Upper lobe of right lung (tissue), 1 donor: ENCODE measurements at regions not wholly inside any gene's neighbourhood (a gene's known extent, or its start where the extent isn't known, plus 50 kb on each side); places are given as distances from the start of the nearest gene placed in this dataset.

Experiments used
- ATAC-seq: fragments of 200-7000 bp; cut with Tn5 transposase; one replicate; pipeline ENCODE4 v1.9.1; 2020; ENCODE audit warnings: mild to moderate bottlenecking, moderate library complexity
- DNase-seq: peaks from one replicate; pipeline ENCODE4 v3.0.0-alpha.2; 2020
- H3K27ac ChIP-seq: fragments of 200-600 bp; one replicate; pipeline ENCODE4 v1.8.0; 2022
- H3K27me3 ChIP-seq: fragments of 200-600 bp; one replicate; pipeline ENCODE4 v1.8.0; 2022; ENCODE audit warnings: mild to moderate bottlenecking
- H3K36me3 ChIP-seq: fragments of 200-600 bp; one replicate; pipeline ENCODE4 v1.8.0; 2022
- H3K4me1 ChIP-seq: fragments of 200-600 bp; one replicate; pipeline ENCODE4 v1.8.0; 2022
- H3K4me3 ChIP-seq: fragments of 200-600 bp; one replicate; pipeline ENCODE4 v1.8.0; 2022; ENCODE audit warnings: mild to moderate bottlenecking
- H3K9me3 ChIP-seq: fragments of 200-600 bp; one replicate; pipeline ENCODE4 v1.8.0; 2022
- intact Hi-C: fragments of 100-400 bp; cut with DNase I; formaldehyde crosslinking; loops from one replicate; pipeline ENCODE4 v1.11.0; 2022
- TF ChIP-seq, protein P1 (sequence below): fragments of 200-600 bp; IDR thresholded peaks from one replicate; pipeline ENCODE4 v1.8.0; 2022; ENCODE audit warnings: antibody characterized with exemption
- donor health status: DM: no; HTN: yes; CAD: no; lungs with severe emphysema.

- Histone ChIP-seq H3K27ac (no peak overlapping the region), H3K9me3 (no peaks in the 10 kb centered on the region), H3K36me3 (no peaks in the 10 kb centered on the region), H3K4me3 (no peak overlapping the region), H3K4me1 (no peaks in the 10 kb centered on the region), H3K27me3 (peaks cover 5% of the 10 kb centered on the region)
- no peak for DNase-seq
- no peak for ATAC-seq
- TF ChIP-seq, protein P1, sequence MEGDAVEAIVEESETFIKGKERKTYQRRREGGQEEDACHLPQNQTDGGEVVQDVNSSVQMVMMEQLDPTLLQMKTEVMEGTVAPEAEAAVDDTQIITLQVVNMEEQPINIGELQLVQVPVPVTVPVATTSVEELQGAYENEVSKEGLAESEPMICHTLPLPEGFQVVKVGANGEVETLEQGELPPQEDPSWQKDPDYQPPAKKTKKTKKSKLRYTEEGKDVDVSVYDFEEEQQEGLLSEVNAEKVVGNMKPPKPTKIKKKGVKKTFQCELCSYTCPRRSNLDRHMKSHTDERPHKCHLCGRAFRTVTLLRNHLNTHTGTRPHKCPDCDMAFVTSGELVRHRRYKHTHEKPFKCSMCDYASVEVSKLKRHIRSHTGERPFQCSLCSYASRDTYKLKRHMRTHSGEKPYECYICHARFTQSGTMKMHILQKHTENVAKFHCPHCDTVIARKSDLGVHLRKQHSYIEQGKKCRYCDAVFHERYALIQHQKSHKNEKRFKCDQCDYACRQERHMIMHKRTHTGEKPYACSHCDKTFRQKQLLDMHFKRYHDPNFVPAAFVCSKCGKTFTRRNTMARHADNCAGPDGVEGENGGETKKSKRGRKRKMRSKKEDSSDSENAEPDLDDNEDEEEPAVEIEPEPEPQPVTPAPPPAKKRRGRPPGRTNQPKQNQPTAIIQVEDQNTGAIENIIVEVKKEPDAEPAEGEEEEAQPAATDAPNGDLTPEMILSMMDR: no peak
- intact Hi-C loops: no loop called here
Observed at GRCh38 chr1:29631836-29632805, 395.8 kb downstream of the PTPRU start.

- ATAC-seq (no peak), DNase-seq (no peak)
- Histone ChIP-seq H3K27me3 (peaks cover 5% of the 10 kb centered on the region), H3K4me1 (no peaks in the 10 kb centered on the region), H3K4me3 (no peak overlapping the region), H3K27ac (no peak overlapping the region), H3K36me3 (no peaks in the 10 kb centered on the region), H3K9me3 (no peaks in the 10 kb centered on the region)
- TF ChIP-seq, protein P1: no peak
- intact Hi-C loops: no loop called here
Observed at GRCh38 chr1:29631361-29631760, 395.0 kb downstream of the PTPRU start.

GRCh38 chr1:29630756-29631155 lies 394.4 kb downstream of the PTPRU start:
- DNase-seq (no peak), ATAC-seq (no peak)
- Histone ChIP-seq H3K9me3 (no peaks in the 10 kb centered on the region), H3K4me3 (no peak overlapping the region), H3K27ac (no peak overlapping the region), H3K36me3 (no peaks in the 10 kb centered on the region), H3K4me1 (no peaks in the 10 kb centered on the region), H3K27me3 (peaks cover 9% of the 10 kb centered on the region)
- TF ChIP-seq, protein P1: no peak
- intact Hi-C loops: no loop called here

- Histone ChIP-seq H3K27me3 (peaks cover 9% of the 10 kb centered on the region), H3K36me3 (no peaks in the 10 kb centered on the region), H3K4me3 (no peak overlapping the region), H3K4me1 (no peaks in the 10 kb centered on the region), H3K27ac (no peak overlapping the region), H3K9me3 (no peaks in the 10 kb centered on the region)
- TF ChIP-seq, protein P1: no peak
- no peak for DNase-seq
- intact Hi-C loops: no loop called here
- ATAC-seq: no peak
Observed at GRCh38 chr1:29629814-29630516, 393.6 kb downstream of the PTPRU start.

DNA sequence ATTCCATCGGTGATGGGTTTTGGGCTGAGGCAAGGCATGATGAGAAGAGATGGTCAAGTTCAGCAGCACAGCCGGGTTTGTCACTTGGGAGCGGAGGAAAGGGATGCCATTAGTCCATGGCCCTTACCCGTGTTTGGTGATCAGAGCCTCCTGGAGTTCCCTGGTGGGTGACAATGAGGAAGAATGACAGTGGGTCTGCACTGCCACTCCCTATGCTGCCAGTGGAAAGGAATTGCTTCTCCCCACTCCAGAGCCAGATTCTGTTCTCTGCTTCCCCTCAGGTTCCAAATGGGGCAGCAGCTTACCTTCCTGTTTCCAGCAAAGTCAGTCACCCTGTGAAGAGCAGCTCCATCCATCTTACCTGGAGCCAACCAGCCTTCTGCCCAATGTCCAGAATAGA lies 393.1 kb downstream of the PTPRU start:
- H3K27ac ChIP-seq: no peak overlapping the region
- H3K4me1 ChIP-seq: no peaks in the 10 kb centered on the region
- intact Hi-C loops: no loop called here
- no peaks in the 10 kb centered on the region for H3K9me3 ChIP-seq
- H3K4me3 ChIP-seq: no peak overlapping the region
- H3K27me3 ChIP-seq: peaks cover 9% of the 10 kb centered on the region
- no peak for ATAC-seq
- no peaks in the 10 kb centered on the region for H3K36me3 ChIP-seq
- TF ChIP-seq, protein P1: no peak
- DNase-seq: no peak
